ENCODE measurements at regions not wholly inside any gene's neighbourhood (a gene's known extent, or its start where the extent isn't known, plus 50 kb on each side); places are given as distances from the start of the nearest gene placed in this dataset.

GRCh38 chr10:110420401-110421193, 77.1 kb upstream of the DUSP5 start:
- TF ChIP-seq CTCF (IDR thresholded peaks at IDR 0.05) (no peak), POLR2A (IDR thresholded peaks at IDR 0.05) (no peak)

Data from thyroid gland (tissue), 4 donors.